ENCODE measurements at regions not wholly inside any gene's neighbourhood (a gene's known extent, or its start where the extent isn't known, plus 50 kb on each side); places are given as distances from the start of the nearest gene placed in this dataset.
A peak's percentile ranks its signal among the peaks of the same experiment; 100 is the strongest.

- no peaks in the 10 kb centered on the region for H3K4me1 ChIP-seq
- H3K9me3 ChIP-seq: no peaks in the 10 kb centered on the region
- ATAC-seq (ENCODE audit: low FRiP score in 2 of 2): no peak
- TF ChIP-seq CTCF (IDR thresholded peaks at IDR 0.05) (no peak), POLR2AphosphoS5 (IDR thresholded peaks at IDR 0.05) (no peak), EP300 (IDR thresholded peaks at IDR 0.05) (no peak), POLR2A (IDR thresholded peaks at IDR 0.05) (no peak)
- 54 to 90% methylated on average over 1 of the region's 1 CpG for WGBS, 2 donors
- DNase-seq: no peak
- no peak overlapping the region for H3K4me3 ChIP-seq
- H3K36me3 ChIP-seq: no peaks in the 10 kb centered on the region
- H3K27me3 ChIP-seq: no peaks in the 10 kb centered on the region
- H3K27ac ChIP-seq: no peak overlapping the region
Observed at GRCh38 chr1:213414346-213414745, 363.3 kb downstream of the RPS6KC1 start.

- DNase-seq (no peak), ATAC-seq (ENCODE audit: low FRiP score in 2 of 2) (no peak)
- no peaks in the 10 kb centered on the region for H3K4me1 ChIP-seq
- 93 to 97% methylated on average over 2 of the region's 2 CpGs for WGBS, 2 donors
- no peaks in the 10 kb centered on the region for H3K27me3 ChIP-seq
- H3K36me3 ChIP-seq: no peaks in the 10 kb centered on the region
- no peak for TF ChIP-seq POLR2AphosphoS5 (IDR thresholded peaks at IDR 0.05)
- TF ChIP-seq POLR2A (IDR thresholded peaks at IDR 0.05): no peak
- no peak for TF ChIP-seq CTCF (IDR thresholded peaks at IDR 0.05)
- no peak for TF ChIP-seq EP300 (IDR thresholded peaks at IDR 0.05)
- H3K4me3 ChIP-seq: no peak overlapping the region
- no peak overlapping the region for H3K27ac ChIP-seq
- no peaks in the 10 kb centered on the region for H3K9me3 ChIP-seq
Observed at GRCh38 chr1:213414911-213415310, 363.9 kb downstream of the RPS6KC1 start.

- TF ChIP-seq EP300 (IDR thresholded peaks at IDR 0.05) (no peak), POLR2A (IDR thresholded peaks at IDR 0.05) (no peak), POLR2AphosphoS5 (IDR thresholded peaks at IDR 0.05) (no peak), CTCF (IDR thresholded peaks at IDR 0.05) (no peak)
- Histone ChIP-seq H3K4me3 (no peak overlapping the region), H3K27ac (no peak overlapping the region), H3K36me3 (no peaks in the 10 kb centered on the region), H3K27me3 (no peaks in the 10 kb centered on the region), H3K4me1 (no peaks in the 10 kb centered on the region), H3K9me3 (no peaks in the 10 kb centered on the region)
- no peak for DNase-seq
- no peak for ATAC-seq (ENCODE audit: low FRiP score in 2 of 2)
- 77 to 80% methylated on average over 8 to 10 of the region's 10 CpGs for WGBS, 2 donors
Observed at GRCh38 chr1:213415691-213416380, 364.8 kb downstream of the RPS6KC1 start.

GRCh38 chr1:213416461-213417224 lies 365.6 kb downstream of the RPS6KC1 start:
- TF ChIP-seq EP300 (IDR thresholded peaks at IDR 0.05): no peak
- H3K9me3 ChIP-seq: no peaks in the 10 kb centered on the region
- 89% methylated on average over 16 to 17 of the region's 17 CpGs for WGBS, 2 donors
- no peaks in the 10 kb centered on the region for H3K27me3 ChIP-seq
- ATAC-seq (ENCODE audit: low FRiP score in 2 of 2) (no peak), DNase-seq (no peak)
- no peaks in the 10 kb centered on the region for H3K36me3 ChIP-seq
- no peak overlapping the region for H3K27ac ChIP-seq
- no peak overlapping the region for H3K4me3 ChIP-seq
- no peaks in the 10 kb centered on the region for H3K4me1 ChIP-seq

- no peak for ATAC-seq (ENCODE audit: low FRiP score in 2 of 2)
- DNase-seq: peak in 1 of 2 donors; percentile 26
- WGBS, 2 donors: 87 to 88% methylated on average over 14 of the region's 14 CpGs
Observed at GRCh38 chr1:213417225-213417820, 366.3 kb downstream of the RPS6KC1 start.

More at GRCh38 chr1:213417225-213417820, 366.3 kb downstream of the RPS6KC1 start:
- H3K36me3 ChIP-seq: no peaks in the 10 kb centered on the region
- no peak overlapping the region for H3K4me3 ChIP-seq
- no peak for TF ChIP-seq POLR2AphosphoS5 (IDR thresholded peaks at IDR 0.05)
- TF ChIP-seq EP300 (IDR thresholded peaks at IDR 0.05): no peak
- no peak for TF ChIP-seq POLR2A (IDR thresholded peaks at IDR 0.05)
- TF ChIP-seq CTCF (IDR thresholded peaks at IDR 0.05): no peak
- H3K4me1 ChIP-seq: no peaks in the 10 kb centered on the region
- no peak overlapping the region for H3K27ac ChIP-seq
- no peaks in the 10 kb centered on the region for H3K27me3 ChIP-seq
- no peaks in the 10 kb centered on the region for H3K9me3 ChIP-seq
